ENCODE measurements at regions not wholly inside any gene's neighbourhood (a gene's known extent, or its start where the extent isn't known, plus 50 kb on each side); places are given as distances from the start of the nearest gene placed in this dataset.

DNA sequence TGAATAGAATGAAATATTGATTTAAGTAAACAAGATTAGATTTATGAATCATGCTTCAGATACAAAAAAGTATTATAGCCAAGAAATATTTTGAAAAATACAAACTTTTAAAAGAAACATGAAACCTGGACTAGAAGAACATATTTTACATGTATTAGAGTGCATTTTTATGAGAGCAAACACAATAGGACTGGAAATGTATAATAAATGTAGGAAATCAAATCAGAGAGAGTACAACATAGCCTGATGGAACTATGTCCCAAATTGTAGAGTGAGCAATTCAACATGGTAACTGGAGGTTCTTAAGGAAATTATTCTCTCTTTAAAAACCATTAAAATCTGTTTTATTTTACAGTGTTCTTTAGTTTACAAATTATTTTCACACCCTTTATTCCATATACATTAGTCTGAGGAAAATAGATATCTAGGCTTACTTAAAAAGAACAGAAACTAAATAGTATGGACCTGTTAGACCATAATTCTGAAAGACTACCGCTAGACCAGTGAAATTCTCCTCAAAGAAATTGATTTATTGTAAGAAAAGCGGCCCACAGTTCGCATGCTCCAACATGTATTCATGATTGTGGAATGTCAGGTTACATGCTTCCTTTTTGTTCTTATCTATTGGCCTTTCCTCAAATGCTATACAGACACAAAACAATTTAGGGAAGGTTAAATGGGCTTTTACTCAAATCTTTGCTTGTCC is 1526.5 kb upstream of the SLC10A2 start:
- no peak for DNase-seq
- no peaks in the 10 kb centered on the region for H3K27me3 Mint-ChIP-seq (ENCODE audit: unreplicated experiment)
- no peak overlapping the region for H3K27ac Mint-ChIP-seq (ENCODE audit: unreplicated experiment)
- peaks cover 18% of the 10 kb centered on the region for H3K4me1 Mint-ChIP-seq (ENCODE audit: low read depth, unreplicated experiment)
- no peak overlapping the region for H3K4me3 Mint-ChIP-seq (ENCODE audit: unreplicated experiment)
- no peaks in the 10 kb centered on the region for H3K9me3 Mint-ChIP-seq (ENCODE audit: unreplicated experiment)
- H3K36me3 Mint-ChIP-seq (ENCODE audit: unreplicated experiment), result no peaks in the 10 kb centered on the region
- TF ChIP-seq, protein P1, sequence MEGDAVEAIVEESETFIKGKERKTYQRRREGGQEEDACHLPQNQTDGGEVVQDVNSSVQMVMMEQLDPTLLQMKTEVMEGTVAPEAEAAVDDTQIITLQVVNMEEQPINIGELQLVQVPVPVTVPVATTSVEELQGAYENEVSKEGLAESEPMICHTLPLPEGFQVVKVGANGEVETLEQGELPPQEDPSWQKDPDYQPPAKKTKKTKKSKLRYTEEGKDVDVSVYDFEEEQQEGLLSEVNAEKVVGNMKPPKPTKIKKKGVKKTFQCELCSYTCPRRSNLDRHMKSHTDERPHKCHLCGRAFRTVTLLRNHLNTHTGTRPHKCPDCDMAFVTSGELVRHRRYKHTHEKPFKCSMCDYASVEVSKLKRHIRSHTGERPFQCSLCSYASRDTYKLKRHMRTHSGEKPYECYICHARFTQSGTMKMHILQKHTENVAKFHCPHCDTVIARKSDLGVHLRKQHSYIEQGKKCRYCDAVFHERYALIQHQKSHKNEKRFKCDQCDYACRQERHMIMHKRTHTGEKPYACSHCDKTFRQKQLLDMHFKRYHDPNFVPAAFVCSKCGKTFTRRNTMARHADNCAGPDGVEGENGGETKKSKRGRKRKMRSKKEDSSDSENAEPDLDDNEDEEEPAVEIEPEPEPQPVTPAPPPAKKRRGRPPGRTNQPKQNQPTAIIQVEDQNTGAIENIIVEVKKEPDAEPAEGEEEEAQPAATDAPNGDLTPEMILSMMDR (IDR thresholded peaks at IDR 0.05; ENCODE audit: partially characterized antibody, unreplicated experiment), result no peak

DNA sequence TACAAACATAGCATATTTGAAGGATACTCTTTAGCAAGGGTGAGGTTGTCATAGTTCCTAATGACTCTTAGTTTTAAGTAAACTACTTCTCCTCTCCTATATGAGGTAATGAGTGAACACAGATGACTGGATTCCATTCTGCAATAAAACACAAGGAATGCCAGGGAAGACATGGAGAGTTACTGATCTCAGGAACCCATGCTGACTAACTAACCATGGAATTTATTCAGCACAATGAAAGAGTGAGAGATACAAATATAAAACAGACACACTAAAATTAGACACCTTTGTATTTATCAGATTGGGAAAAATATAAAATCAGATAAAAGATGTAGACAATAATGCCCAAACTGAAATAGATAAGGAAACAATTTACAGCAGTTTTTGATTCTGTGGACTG is 1525.9 kb upstream of the SLC10A2 start:
- peaks cover 14% of the 10 kb centered on the region for H3K4me1 Mint-ChIP-seq (ENCODE audit: low read depth, unreplicated experiment)
- DNase-seq, result no peak
- no peak overlapping the region for H3K4me3 Mint-ChIP-seq (ENCODE audit: unreplicated experiment)
- no peaks in the 10 kb centered on the region for H3K36me3 Mint-ChIP-seq (ENCODE audit: unreplicated experiment)
- no peaks in the 10 kb centered on the region for H3K9me3 Mint-ChIP-seq (ENCODE audit: unreplicated experiment)
- TF ChIP-seq, protein P1 (IDR thresholded peaks at IDR 0.05; ENCODE audit: partially characterized antibody, unreplicated experiment), result no peak
- no peak overlapping the region for H3K27ac Mint-ChIP-seq (ENCODE audit: unreplicated experiment)
- H3K27me3 Mint-ChIP-seq (ENCODE audit: unreplicated experiment), result no peaks in the 10 kb centered on the region

DNA sequence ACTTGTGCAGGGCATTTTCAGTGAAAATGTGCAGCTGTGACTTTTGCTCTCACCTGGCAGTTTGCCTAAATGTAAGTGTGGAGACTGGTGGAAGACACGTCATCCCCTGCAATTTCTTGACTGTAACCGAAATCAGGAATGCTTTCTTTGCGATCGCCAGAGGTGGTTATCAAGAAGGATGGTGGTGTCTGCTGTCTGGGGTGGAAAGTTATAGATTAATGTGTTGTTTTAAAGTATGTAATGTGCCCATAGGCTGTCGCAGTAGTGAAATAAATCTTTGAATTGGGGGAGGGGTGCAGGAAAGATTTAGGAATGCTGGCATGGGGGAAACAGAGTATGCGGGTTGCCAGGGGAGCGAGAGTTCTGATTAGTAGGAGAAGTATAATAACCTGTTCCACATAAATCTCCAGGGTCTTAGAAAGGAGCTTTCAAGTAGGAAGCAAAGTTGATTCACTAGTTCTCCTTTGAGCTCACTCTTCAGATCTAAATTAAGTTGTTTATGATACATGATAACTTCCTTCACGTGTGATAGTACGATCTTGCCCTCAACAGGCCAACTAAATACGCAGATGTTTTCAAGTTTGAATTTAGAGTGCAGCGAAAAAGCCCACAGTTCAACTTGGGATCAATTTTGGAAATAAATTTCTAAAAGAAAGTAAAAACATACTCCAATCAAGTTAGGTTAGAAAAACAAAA is 1520.0 kb upstream of the SLC10A2 start:
- Mint-ChIP-seq H3K4me3 (ENCODE audit: unreplicated experiment) (no peak overlapping the region), H3K27me3 (ENCODE audit: unreplicated experiment) (no peaks in the 10 kb centered on the region), H3K9me3 (ENCODE audit: unreplicated experiment) (no peaks in the 10 kb centered on the region), H3K27ac (ENCODE audit: unreplicated experiment) (no peak overlapping the region), H3K36me3 (ENCODE audit: unreplicated experiment) (no peaks in the 10 kb centered on the region), H3K4me1 (ENCODE audit: low read depth, unreplicated experiment) (peaks cover 2% of the 10 kb centered on the region)
- TF ChIP-seq, protein P1 (IDR thresholded peaks at IDR 0.05; ENCODE audit: partially characterized antibody, unreplicated experiment), result no peak
- no peak for DNase-seq

DNA sequence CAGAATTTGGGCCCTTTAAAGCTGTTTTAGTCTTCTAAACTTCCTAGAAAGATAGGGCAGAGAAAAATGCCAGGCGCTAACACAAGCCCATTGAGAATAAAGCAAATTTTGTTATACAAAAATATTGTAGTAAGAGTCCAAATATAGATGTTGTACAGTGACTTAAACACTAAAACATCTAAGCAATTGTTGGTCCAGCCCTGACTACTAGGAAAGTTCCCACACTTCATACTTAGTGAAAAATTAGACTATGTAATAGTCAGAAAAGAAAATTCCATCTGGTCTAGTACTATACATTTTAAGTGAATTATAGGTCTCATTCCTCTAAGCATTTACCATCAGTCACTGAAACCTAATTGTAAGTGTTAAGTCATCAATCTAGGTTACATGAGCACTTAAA is 1518.3 kb upstream of the SLC10A2 start:
- TF ChIP-seq, protein P1 (IDR thresholded peaks at IDR 0.05; ENCODE audit: partially characterized antibody, unreplicated experiment), result no peak
- DNase-seq, result no peak
- Mint-ChIP-seq H3K27ac (ENCODE audit: unreplicated experiment) (no peak overlapping the region), H3K9me3 (ENCODE audit: unreplicated experiment) (no peaks in the 10 kb centered on the region), H3K4me1 (ENCODE audit: low read depth, unreplicated experiment) (peaks cover 2% of the 10 kb centered on the region), H3K27me3 (ENCODE audit: unreplicated experiment) (no peaks in the 10 kb centered on the region), H3K4me3 (ENCODE audit: unreplicated experiment) (no peak overlapping the region), H3K36me3 (ENCODE audit: unreplicated experiment) (no peaks in the 10 kb centered on the region)

DNA sequence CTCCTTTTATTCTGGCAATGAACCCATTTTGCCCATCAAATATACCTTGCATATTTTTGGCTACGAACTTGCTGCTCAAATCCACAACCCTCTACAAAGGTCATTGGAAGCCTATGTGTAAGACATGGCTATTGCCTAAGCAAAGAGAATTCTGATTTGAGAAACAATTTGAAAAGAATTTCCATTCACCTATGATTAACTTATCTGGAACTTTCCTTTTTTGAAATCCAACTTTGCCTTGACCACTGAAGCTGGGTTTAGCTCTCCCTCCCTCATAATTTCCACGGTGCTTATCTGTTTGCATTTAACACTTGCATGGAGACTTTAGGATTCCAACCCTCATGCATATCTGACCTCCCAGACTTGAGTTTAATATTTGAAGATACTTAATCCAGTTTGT is 1514.7 kb upstream of the SLC10A2 start:
- no peak for DNase-seq
- H3K4me1 Mint-ChIP-seq (ENCODE audit: low read depth, unreplicated experiment), result no peaks in the 10 kb centered on the region
- TF ChIP-seq, protein P1 (IDR thresholded peaks at IDR 0.05; ENCODE audit: partially characterized antibody, unreplicated experiment), result no peak
- no peaks in the 10 kb centered on the region for H3K36me3 Mint-ChIP-seq (ENCODE audit: unreplicated experiment)
- H3K27ac Mint-ChIP-seq (ENCODE audit: unreplicated experiment), result no peak overlapping the region
- no peaks in the 10 kb centered on the region for H3K27me3 Mint-ChIP-seq (ENCODE audit: unreplicated experiment)
- H3K4me3 Mint-ChIP-seq (ENCODE audit: unreplicated experiment), result no peak overlapping the region
- no peaks in the 10 kb centered on the region for H3K9me3 Mint-ChIP-seq (ENCODE audit: unreplicated experiment)
